ENCODE measurements at regions not wholly inside any gene's neighbourhood (a gene's known extent, or its start where the extent isn't known, plus 50 kb on each side); places are given as distances from the start of the nearest gene placed in this dataset.

- no peak for DNase-seq
Observed at GRCh38 chr9:88033359-88033702, 59.0 kb upstream of the CDK20 start.

DNA sequence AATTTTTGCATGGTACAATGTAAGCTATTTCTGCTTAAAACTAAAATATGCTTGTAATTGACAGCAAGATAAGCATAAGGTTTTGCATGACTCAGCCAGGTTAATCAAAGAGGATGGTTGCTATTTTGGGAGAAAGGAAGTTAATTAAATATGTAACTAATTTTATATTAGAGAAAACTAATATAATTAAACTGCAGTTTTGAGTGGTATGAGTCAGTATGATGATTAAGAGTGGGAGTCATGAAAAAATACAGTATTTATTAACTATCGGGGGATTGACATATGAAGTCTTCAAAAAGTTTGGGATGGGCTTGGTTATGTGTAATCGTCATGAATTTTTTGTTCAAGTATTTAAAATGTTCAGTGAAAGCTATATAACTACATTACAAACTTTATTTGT, 54.0 kb upstream of the CDK20 start:
- DNase-seq: no peak

DNA sequence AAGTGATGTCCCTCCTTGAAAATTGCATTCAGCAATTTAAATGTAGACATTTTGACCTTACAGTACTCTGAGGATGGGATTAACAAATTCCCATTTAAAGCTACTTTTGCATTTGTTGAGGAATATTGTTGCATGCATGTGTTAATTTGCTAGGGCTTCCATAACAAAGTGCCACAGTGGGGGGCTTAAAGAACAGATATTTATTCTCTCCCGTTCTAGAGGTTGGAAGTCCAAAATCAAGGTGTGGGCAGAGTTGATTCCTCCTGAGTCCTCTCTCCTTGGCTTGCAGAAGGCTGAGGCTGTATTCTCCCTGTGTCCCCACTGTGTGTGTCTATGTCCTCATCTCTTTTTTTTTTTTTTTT, 51.8 kb upstream of the CDK20 start:
- no peak for DNase-seq

DNA sequence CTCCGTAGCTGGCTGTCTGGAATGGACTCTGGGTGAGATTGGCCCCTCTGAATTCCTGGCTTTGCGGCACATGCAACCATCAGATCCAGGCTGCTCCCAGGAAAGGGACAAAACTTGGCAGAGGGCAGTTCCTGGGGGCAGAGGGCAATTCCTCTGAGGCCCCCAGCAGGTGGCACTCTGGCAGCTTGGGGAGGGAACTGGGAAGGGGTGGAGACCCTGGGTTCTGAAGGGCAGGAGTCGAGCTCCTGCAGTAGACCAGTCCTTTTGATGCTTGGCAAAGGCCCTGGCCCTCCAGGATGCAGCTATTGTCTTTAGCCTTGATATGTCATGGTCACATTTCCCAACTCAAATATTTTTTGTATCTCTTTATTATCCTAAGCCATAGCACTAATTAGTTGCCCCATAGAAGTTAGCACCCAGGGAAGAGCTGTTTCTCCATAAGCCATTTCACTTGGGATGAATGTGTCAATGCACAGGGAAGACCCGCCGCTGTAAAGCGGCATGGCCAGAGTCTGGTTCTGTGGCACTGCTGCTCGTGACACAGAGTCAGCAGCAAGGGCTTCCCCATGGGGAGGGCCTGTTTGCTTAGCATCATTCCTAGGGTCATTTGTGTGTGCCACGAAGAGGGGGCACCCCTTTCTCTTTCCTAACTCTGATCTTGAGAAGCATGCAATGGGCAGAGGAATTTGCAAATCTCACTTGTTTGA, 51.2 kb upstream of the CDK20 start:
- no peak for DNase-seq

GRCh38 chr9:88024896-88025295, 50.6 kb upstream of the CDK20 start:
- DNase-seq: no peak

All from NCI-H1417 (cell line).